Right renal cortex interstitium (tissue), 3 donors: ENCODE measurements at regions not wholly inside any gene's neighbourhood (a gene's known extent, or its start where the extent isn't known, plus 50 kb on each side); places are given as distances from the start of the nearest gene placed in this dataset.
"Not testable (repeated sequence)": the region's sequence is repeated elsewhere in the genome, so short reads cannot be mapped to it uniquely, and the experiment has no call there.

ENCODE experiments used
- DNase-seq, 3 donors: peaks; one replicate each; pipeline ENCODE4 v3.0.0-alpha.2; 2013; ENCODE audit warnings: low read depth in 3 of 3, low spot score in 2 of 3

DNA sequence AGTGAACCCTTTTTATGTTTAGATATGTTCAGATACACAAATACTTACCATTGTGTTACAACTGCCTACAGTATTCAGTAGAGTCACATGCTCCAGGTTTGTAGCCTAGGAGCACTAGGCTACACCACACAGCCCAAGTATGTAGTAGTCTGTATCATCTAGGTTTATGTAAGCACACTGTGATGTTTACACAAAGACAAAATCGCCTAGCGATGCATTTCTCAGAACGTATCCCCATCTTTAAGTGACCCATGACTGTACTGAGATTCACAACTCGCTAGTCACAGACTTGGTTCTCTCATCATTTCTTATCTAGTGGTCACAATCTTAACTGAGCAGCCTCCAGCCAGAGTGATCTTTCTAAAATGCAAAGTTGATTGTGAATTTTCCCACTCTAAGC, 119.2 kb downstream of the RASSF10 start:
- no peak for DNase-seq

DNA sequence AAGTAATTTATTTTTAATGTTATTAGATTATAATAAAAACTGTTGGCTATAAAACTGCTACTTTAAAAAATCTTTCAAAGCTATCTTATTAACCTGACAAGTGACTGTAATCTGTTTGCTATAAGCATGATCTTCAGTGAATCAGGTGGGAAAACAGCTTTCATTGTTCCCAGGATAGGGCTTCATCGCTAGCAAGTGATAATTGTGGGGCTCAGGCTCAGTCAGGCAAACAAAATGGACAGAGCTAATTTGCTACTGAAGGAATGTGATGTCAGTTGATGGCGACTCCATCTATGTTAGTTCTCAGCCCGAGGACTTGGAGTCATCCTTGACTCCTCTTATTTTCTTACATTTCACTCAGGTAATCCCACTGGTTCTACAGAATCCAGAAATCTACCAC, 125.0 kb downstream of the RASSF10 start:
- no peak for DNase-seq

DNA sequence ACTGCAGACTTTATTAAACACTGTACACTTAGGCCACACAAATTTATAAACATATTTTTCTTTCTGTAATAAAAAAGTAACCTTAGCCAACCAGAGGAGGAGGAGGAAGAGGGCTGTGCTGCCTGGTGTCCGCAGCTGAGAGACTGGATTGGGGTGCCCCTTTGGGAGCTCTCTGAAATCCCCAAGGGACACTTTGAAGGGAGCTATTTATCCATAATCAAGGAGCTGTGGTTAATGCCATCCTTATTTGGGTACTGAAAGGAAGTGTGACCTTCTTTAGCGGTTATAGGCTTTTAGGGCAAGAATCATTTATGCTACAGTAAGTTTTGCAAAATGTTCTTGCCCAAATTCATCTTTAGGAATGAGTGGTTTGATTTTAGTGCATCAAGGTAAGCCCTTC, 125.8 kb downstream of the RASSF10 start:
- DNase-seq = no peak

DNA sequence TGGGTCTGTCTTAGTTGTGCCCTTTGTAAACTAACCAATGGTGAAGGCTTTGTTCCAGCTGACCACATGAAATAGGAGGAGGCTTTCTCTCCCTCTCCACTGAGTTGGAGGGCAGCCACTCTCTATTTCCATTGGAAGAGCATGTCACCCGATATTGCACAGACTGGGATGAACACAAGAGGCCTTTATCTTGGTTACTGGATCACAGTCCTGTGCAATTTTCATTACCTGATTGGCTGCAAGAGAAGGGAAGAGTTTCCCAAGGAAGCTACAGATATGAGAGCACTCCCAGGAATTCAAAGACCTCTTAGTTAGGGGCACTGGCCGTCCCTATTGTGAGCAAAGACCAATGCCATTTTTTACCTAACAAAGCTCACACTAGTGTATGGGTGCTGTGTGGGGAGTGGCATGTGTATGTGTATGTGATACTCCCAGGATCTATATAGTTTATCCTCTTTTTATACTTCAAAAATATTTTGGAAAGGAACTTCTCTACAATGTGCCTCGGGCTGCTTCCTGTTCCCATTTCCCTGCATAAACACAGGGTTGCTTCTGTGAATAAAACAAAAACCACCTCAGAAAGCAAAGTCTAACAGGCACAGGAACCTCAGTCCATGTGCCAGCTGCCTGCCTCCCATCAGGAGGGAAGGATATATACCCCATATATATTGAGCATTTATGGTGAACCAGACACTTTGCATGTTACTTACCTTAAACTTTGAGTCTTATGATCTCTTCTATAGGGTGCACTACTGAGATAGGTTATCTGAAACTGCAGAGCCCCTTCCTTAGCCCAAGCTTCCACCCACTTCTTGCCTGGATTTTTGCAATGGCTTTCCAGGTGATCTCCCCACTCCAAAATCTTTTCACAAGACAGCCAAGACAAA, 126.5 kb downstream of the RASSF10 start:
- DNase-seq = no peak

DNA sequence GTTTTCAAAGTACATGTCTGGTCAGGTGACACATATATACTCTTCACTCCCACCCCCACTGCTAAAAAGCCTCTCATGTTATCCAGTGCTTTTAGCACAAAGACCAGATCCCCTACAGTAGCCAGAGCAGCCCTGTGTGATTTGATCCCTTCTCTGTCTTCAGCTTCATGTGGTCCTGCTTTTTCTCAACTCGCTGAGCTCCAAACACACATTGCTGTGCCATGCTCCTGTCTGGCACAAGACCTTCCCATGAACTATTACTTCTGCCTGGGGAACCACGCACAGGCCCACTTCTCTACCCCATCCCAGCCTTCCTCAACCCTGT, 127.1 kb downstream of the RASSF10 start:
- no peak for DNase-seq

DNA sequence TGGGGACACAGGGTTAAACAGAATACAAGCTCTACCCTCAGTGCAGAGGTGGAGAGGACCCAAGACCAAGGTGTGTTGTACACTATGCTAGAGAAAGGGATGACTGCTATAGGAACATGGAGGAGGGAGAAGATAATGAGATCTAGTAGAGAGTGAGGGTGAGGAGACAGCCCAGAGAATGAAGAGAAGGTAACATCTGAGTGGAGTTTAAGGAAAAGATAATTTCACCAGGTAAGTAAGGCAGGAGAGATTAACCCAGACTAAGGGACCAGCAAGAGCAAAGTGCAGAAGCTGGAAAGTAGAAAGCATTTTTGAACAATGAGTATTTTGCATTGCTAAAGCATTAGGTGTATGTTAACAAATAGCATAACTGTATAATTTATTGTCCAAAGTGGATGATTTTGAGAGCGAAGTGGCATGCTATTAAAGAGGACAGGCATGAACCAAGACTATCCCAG, 128.8 kb downstream of the RASSF10 start:
- DNase-seq = no peak

DNA sequence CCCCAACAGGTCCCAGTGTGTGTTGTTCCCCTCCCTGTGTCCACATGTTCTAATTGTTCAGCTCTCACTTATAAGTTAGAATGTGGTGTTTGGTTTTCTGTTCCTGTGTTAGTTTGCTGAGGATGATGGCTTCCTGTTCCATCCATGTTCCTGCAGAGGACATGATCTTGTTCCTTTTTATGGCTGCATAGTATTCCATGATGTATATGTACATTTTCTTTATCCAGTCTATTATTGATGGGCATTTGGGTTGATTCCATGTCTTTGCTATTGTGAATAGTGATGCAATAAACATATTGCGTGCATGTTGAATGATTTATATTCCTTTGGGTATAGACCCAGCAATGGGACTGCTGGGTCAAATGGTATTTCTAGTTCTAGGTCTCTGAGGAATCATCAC, 130.0 kb downstream of the RASSF10 start:
- DNase-seq = not testable (repeated sequence)

DNA sequence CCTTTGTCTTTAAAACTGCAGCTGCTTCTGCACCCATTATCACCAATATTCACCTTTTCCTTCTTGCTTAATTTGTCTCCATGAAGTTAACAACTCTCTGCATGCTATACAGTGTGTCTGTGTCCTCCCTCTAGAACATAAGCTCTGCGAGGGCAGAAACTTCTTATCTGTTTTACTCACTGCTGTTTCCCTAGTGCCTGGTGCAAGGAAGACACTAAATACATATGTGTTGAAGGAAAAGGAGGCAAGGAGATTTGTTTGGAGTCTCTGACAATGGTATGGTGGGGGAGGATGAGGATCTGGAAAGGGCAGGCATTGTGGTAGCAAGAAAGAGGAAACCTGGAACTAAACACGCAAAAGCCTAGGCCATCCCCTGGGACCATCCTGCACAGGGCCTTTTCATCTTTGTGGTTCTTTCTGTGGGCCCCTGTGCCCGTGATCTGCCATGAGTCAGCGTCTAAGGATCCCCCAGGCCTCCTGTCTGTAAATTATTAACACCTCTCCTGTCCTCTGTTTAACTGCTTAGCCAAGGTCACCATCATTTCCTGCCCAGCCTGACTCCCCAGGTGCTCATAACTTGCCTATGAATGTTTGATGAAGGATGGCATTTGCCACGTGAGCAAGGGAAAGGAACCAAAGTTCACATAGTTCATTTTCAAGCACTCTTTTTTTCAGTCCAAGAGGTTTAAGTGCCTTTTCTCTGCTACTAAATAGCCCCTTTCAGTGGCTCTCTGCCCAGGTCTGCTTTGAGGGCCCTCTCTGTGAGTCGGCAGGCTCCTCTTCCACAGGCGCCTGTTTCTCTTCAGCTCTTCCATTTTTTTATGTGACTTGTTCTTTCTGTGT, 131.1 kb downstream of the RASSF10 start:
- no peak for DNase-seq

DNA sequence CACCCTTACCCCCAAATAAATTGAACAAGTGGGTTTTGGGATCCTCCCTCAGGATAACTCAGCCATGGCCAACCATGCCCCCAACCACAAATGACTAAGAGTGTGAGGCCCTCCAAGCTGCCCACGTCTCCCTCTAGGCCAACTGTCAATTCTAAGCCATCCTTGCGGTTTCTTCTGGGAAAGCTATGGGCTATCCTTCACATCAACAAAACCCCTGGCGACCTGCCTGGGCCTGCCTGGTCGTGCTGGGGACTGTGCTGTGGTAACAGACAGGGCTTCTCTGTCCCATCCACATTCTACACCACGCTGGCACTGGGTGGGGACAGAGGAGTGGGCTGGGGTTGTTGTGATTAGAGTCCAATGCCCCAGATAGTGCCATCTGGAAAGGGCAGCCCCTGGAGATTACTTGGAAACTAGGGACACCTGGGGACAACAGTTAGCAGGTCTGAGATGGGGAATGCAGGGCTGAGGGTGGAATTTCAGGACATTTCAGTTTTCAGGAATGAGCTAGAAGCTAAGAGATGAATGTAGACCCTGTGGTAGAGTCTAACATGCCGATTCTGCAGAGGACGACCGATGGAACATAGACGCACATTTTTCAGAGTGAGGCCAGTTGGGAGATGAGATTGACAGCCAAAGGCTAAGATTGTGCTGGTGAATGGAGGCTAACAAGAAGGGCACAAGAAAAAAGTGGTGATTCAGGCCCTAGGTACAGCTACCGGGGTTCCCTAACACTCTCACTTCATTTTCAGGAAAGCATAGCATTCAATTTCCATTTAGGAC, 131.9 kb downstream of the RASSF10 start:
- no peak for DNase-seq

DNA sequence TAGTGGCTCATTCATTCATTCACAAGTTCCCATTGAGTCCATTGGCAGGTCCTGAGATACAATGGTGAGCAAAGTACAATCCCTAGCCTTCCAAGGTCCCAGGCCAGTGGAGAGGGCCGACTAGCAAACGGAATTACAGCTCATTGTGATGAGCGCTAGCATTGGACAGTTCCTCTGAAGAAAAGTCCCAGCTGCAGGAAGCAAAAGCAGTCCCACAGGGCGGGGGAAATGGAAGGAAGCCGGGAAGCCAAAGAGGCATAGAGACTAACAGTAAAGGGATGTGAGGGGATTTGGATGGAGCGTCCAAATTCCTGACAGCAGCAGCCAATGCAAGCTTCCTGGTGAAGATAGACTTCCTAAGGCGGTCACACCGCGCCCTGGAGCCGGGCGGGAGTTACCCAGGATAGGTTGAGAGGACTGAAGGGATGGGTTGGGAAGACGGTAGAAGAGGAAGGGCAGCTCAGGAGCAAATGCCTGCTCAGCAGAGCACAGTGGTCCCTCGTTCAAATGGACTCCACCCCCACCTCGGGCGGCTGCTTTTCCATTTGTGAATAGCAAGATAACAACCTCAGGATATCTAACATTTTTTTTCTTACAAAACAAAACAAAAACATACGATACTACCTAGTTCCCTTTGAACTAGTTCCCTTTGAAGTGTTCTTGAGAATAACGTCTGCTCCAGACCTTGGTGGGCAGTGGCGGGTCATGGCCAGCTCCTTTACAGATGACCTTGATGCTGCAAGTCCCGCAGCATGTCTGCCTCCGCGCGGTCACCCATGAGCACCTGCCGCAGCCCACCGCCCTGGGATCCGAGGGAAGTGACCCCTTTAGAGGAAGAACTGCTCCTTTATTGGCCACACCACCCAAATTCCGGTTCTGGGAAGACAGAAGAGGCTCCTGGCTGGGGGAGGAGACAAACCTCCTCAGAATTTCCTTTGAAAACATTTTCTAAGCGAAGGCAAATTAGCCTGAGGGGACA, 132.9 kb downstream of the RASSF10 start:
- DNase-seq = no peak

DNA sequence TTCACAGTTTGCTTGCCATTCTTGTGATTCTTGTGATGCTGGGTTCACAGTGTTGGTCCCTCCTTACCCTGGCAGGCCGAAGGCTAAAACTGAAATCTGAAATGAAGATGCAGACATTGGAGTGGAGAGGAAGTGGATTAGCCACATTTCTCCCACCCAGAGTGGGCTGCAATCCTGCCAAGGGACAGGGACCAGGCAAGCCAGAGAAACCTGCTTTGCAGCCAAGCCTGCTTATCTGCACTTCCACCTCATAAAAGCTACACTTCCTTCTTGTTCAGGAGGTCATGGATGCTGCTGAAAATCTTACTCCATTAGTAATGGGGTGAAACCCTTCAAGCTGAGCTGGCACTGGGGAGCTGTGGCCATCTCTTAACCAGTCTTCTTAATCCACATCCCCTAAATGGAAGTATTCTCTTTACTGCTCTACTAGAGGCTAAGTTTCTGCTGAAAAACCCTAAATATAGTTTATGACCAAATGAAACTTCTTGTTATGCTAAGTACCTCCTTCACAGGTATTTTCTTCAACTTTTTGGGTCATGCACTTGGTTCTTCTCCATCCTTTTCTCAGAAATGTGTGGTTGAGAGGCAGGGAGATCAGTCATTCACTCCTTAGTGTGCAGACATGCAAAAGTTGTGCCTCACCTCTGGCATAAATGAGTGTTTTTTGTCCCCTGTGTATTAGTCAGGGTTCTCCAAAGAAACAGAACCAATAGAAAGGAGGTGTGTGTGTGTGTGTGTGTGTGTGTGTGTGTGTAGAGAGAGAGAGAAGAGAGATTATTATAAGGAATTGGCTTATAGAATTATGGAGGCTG, 133.9 kb upstream of the BMAL1 start:
- DNase-seq = no peak

DNA sequence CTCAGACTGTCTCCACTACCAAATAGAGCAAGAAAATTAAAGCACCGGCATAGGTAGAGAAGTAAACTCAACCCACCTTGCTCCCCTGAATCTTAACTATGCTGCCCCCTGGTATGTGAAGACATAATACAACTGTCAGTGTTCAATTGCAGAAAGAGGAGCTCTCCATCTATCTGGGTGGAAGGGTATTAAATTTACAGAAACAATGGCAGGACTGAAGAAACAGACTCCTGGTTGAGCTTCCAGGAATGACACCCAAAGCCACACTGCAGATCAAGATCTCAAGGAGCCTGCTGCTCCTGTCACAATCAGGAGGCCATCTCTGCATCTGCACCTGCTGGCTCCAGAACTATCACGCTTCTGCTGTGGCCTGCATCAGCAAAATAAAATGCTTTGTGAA, 132.1 kb upstream of the BMAL1 start:
- DNase-seq = no peak

DNA sequence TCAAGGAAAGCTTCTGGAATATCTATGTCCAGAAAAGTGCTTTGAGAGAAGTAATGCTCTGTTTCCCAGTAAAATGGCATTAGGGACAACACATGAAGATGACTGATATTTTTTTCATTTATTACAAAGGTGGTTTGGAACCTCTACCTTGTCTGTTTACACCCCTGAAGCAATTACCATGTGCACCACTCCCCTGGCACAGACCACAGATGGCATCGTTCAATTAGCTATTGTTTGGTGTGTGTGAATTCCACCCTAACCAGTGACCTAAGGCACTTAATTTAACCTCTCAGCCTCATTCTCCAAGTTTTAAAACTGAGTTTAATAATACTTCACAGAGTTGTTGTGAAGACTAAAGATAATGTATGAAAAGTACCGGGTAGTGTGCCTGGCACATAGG, 127.6 kb upstream of the BMAL1 start:
- no peak for DNase-seq

DNA sequence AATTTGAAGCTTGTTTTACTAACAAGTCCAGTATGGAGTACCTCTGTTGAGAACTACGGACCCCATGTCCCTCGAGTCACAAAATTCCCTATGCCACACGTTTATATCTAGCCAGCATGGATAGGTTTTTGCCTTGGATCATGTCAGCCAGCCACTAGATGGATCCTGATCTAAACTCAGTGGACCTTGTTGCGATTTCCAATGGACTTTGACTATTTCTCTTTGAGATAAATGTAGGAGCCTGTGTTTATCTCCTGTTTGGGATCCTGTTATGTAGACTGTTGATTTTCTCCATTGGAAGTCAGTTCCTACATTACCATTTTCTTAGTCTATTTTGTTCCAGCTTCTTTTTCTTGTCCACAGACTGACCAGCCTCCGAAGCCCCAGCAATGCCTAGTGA, 127.1 kb upstream of the BMAL1 start:
- no peak for DNase-seq

DNA sequence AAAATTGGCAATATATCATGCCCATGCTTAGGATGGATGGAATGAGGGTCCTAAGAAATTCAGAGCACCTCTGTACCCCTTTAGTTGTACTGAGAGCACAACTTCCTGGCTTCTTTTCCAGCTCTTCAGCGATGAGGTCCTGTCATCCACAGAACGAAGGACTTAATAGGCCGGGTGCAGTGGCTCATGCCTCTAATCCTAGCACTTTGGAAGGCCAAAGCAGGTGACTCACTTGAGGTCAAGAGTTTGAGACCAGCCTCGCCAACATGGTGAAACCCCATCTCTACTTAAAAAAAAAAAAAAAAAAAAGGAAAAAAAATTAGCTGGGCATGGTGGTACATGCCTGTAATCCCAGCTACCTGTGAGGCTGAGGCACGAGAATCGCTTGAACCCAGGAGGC, 125.3 kb upstream of the BMAL1 start:
- DNase-seq = no peak

DNA sequence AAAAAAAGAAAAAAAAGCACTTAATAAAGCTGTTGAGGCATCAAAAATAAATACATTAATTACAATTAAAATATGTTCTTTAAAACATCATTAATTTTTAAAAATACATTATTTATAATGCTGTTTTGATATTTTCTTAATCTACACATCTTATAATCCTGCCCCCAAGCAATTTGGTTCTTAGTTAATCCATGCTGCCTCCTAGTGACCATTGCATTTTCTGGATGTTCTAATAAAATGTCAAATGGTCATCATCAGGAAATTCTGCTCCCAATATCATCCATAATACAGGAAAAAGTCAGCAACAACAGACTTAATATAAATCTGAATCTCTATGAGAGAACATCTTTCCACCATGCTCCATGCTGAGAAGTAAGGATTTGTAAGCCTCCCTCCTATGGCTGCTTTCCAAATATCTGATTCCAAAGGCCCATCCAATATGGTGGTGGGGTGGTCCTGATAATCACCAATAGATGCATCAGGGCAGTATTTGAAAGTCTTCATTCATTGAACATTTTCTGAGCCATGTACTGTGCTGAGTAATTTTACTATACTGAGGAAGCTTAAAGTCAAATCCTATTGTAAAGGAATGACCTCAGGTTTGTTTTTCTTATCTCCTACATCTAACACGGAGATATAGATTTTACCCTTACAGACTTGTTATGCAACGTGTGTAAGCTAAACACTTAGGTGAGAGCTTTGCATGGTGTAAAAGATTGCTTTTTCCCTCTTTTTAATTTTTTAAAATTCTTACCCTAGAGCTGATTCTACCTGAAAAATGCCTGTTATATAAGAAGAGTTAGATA, 124.7 kb upstream of the BMAL1 start:
- DNase-seq = no peak

DNA sequence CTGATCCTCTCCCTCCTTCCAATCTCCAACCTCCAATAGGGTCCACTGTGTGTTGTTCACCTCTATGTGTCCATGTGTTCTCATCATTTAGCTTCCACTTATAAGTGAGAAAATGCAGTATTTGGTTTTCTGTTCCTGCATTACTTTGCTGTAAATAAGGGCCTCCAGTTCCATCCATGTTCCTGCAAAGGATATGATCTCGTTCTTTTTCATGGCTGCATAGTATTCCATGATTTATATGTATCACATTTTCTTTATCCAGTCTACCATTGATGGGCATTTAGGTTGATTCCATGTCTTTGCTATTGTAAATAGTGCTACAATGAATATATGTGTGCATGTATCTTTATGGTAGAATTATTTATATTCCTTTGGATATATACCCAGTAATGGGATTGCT, 123.2 kb upstream of the BMAL1 start:
- not testable (repeated sequence) for DNase-seq

DNA sequence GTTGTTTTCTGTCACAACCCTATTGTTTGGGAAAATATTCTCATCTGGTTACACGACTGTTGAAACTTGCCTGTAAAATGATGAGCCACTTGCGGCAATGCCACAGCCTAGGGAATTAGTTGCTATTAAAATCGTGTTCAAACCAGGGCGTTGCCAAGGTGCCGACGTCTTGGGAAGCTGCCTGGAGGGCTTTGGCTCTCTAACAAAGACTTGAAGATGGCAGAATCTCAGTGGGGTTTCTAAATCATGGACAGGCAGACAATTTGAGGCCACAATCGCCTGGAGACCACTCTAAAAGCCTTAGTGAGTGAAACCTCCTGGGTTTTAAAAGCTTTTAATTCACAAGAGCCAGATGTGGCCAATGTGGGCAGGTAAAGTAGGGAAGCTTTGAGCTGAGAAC, 117.2 kb upstream of the BMAL1 start:
- no peak for DNase-seq
